Daoy (cell line): ENCODE measurements at regions not wholly inside any gene's neighbourhood (a gene's known extent, or its start where the extent isn't known, plus 50 kb on each side); places are given as distances from the start of the nearest gene placed in this dataset.
"Not testable (repeated sequence)": the region's sequence is repeated elsewhere in the genome, so short reads cannot be mapped to it uniquely, and the experiment has no call there.

Source experiments
- DNase-seq: peaks from one replicate; pipeline ENCODE4 v3.0.0-alpha.2; 2015; ENCODE audit warnings: low read depth

DNA sequence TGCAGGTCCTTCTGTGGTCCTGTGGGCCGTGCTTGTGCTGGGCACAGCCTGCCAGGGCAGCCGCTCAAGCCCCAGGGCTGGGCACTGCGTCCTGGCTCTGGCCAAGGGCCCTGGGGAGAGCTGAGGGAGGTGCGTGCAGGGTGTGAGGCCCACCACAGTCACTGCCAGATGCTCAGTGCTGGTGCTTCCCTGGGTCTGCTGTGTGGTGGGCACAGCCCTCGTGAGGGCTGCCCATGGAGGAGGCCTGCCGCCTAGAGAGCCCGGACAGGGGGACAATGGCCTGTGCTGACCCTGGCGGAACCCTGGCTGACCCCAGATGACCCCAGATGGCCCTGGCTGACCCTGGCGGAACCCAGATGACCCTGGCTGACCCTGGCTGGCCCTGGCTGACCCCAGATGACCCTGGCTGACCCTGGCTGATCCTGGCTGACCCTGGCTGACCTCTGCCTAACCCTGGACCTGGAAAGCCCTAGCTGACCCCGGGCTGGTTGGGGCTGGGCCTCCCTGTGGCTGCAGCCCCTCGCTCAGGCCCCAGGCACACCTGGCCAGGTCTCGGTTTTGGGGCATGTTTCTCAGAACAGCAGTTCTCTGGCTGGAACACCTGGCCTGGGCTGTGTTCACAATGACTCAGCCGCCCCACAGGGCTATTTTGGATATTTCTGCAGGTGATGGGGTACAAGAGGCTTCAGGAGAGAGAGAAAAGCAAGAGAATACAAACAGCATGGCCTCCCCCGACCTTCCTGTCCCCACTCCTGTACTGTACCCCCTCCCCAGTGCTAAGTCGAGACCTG, 55.4 kb downstream of the TMEM121 start:
- no peak for DNase-seq

DNA sequence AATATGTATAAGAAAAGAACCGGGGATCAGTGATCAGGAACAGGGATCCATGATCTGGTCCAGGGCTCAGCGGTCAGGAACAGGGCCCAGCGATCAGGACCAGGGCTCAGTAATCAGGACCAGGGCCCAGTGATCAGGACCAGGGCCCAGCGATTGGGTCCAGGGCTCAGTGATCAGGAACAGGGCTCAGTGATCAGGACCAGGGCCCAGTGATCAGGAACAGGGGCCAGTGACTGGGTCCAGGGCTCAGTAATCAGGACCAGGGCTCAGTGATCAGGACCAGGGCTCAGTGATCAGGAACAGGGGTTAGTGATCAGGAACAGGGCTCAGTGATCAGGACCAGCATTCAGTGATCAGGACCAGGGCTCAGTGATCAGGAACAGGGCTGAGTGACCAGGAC, 56.3 kb downstream of the TMEM121 start:
- peak; percentile 17 for DNase-seq

DNA sequence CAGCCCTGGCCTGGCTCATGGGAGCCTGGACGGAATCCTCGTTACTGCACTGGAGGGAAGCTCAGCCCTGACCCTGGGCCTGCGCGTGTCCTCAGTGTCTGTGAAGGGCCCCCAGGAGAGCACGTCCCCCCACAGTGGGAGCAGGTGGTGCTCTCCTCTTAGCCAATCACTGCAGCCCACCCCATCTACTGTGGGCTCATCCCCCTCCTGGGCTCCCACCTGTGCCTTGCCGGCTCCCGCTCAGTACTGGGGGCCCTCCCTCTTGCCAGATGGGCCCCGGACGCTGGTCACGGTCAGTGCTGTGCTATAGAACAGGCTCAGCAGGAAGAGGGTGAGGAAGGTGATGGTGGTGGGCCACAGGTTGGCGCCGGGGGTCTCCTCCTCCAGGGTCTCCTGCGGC, 57.5 kb downstream of the TMEM121 start:
- not testable (repeated sequence) for DNase-seq

DNA sequence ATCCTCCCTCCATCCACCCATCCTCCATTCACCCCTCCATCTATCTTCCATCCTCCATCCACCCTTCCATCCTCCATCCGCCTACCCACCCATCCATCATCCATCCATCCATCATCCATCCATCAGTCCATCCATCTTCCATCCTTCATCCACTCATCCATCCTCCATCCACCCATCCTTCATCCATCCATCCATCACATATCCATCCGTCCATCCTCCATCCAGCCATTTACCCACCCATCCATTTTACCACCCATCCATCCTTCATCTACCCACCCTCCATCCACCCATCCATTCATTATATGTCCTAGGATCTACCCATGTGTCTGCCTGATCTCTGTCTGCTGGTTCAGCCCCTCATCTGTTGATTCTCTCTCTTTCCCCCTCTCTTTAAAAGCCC, 58.9 kb downstream of the TMEM121 start:
- not testable (repeated sequence) for DNase-seq

DNA sequence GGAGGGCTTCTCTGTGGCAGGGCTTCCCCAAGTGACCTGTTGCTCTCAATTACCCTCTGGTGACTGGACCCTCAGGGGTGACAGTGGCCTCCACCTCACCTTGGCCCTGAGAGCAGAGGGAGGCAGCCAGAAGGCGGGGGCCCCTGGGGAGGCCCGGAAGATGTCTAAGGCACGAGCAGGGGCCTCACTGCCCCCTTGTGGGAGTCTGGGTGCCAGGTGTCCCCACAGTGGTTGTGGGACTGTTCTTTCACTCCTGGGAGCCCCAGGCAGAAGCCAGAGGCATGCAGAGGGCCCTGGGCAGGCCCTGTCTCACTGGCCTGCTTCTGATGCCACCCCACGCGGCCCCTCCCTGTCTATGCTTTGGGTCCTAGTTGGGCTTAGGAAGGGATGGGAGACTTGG, 59.3 kb downstream of the TMEM121 start:
- not testable (repeated sequence) for DNase-seq

DNA sequence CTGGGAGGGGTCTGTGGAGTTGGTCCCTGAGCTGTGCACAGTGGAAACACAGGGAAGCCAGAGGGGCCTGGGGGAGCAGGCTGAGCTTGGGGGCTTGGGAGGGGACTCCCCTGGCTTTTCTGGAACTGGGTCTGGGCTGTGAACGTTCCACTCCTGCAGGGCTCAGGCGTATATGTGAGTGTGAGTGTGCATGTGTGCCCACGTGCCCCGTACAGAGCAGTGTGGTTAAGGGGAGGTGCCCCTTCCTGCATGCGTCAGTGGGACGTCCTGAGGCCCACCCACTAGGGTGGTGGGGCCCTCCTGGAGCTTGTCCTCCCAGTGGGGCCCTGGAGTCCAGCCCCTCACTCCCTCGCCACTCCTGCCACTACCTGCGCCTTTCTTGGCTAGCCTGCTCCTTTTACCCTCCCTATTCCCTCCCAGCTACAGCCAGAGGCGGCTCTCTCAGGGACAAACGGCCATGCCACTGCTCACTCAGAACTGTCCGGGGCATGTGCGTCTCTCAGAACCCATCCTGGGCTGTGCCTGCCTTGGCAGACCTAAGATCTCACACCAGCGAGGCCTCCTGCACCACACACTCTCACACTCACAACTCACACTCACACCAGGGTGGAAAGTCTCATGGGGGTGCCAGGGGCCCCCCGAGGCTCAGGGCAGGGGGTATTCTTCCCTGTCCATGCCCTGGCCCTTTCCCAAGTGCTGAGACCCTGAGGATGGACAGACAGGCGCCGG, 59.9 kb downstream of the TMEM121 start:
- not testable (repeated sequence) for DNase-seq

DNA sequence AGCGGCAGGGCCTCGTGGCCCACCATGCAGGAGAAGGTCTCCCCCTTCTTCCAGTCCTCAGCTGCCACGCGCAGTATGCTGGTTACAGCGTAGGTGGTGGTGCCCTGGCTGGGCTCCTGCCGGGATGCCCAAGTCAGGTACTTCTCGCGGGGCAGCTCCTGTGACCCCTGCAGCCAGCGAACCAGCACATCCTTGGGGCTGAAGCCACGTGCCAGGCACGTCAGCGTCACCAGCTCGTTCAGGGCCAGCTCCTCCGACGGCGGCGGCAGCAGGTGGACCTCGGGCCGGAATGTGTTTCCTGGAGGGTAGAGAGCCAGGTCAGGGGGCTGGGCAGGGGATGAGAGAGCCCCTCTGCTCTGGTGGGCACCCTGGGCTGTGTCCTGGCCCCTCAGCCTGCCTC, 60.7 kb downstream of the TMEM121 start:
- not testable (repeated sequence) for DNase-seq

DNA sequence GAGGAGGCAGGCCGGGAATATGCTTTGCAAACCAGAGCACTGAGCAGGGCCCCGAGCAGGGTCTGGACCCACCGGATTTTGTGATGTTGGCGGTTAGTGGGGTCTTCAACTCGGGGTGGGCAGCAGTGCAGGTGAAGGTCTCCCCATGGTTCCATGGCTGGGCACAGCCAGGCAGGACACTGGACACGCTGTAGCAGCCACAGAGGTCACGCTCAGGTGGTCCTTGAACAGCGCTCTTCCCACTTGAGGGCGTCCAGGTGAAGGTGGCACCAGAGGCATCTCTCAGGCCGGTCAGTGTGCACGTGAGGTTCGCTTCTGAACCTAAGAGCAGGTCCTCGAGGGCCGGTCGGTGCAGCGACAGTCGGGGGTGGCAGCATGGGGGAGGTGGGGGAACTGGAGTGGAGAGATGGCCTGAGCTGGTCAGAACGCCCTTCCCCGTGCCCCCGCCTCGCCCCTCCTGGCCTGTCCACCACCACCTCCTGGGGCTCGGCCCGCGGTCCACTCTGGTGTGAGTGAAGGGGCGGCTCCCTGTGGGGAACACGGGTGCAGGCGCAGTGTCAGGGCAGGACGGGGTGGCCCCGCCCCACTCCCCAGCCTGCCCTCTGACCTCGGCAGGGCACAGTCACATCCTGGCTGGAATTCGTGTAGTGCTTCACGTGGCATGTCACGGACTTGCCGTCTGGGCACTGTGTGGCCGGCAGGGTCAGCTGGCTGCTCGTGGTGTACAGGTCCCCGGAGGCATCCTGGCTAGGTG, 61.3 kb downstream of the TMEM121 start:
- not testable (repeated sequence) for DNase-seq

DNA sequence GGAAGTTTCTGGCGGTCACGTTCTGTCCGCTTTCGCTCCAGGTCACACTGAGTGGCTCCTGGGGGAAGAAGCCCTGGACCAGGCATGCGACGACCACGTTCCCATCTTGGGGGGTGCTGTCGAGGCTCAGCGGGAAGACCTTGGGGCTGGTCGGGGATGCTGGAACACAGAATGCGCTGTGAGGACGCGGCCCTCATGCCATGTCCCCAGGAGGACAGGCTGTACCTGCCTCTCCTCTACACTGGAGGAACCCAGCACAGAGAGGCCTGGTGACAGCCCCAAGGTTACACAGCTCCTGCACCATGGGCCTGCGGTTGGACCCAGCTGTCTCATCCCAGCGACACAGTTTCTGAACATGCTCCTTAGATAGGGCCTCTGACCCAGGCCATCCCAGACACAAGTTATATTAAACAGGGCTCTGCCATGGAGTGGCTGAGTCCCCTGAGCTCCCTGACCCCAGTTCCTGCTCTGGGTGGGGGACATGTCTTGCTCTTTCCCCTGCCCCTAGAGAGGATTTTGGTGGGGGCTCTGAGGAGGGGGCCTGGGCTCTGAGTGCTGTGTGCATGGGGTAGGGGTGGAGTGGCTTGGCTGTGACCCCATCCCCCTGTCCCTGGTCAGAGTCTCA, 62.0 kb downstream of the TMEM121 start:
- DNase-seq = no peak

DNA sequence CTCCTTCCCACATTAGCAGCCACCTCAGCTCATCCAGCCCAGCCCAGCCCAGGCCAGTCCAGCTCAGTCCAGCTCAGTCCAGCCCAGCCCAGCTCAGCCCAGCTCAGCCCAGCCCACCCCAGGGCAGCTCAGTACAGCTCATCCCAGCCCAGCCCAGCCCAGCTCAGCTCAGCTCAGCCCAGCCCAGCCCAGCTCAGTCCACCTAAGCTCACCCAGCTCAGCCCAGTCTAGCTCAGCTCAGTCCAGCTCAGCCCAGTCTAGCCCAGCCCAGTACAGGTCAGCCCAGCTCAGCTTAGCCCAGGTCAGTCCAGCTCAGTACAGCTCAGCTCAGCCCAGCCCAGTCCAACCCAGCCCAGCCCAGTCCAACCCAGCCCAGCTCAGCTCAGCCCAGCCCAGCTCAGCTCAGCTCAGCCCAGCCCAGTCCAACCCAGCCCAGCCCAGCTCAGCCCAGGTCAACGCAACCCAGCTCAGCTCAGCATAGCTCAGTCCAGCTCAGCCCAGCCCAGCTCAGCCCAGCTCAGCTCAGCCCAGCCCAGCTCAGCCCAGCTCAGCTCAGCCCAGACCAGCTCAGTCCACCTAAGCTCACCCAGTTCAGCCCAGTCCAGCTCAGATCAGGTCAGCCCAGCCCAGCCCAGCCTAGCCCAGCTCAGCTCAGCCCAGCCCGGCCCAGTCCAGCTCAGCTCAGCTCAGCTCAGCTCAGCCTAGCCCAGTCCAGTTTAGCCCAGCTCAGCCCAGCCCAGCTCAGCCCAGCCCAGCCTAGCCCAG, 63.0 kb downstream of the TMEM121 start:
- no peak for DNase-seq

DNA sequence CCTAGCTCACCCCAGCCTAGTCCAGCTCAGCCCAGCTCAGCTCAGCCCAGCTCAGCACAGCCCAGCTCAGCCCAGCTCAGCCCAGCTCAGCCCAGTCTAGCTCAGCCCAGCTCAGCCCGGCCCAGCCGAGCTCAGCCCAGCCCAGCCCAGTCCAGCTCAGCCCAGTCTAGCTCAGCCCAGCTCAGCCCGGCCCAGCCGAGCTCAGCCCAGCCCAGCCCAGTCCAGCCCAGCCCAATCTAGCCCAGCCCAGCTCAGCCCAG, 63.5 kb downstream of the TMEM121 start:
- not testable (repeated sequence) for DNase-seq

DNA sequence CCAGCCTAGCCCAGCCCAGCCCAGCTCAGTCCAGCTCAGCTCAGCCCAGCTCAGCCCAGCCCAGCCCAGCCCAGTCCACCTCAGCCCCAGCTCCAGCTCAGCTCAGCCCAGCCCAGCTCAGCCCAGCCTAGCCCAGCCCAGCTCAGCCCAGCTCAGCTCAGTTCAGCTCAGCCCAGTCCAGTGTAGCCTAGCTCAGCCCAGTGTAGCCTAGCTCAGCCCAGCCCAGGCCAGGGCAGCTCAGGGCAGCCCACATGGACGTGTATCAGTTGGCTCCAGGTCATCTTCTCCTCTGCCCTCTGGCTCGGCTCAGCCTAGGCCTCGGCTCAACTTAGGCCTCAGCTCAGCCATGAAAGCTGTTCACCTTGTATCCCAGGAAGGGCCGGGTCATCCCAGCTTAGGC, 64.7 kb downstream of the TMEM121 start:
- no peak for DNase-seq

DNA sequence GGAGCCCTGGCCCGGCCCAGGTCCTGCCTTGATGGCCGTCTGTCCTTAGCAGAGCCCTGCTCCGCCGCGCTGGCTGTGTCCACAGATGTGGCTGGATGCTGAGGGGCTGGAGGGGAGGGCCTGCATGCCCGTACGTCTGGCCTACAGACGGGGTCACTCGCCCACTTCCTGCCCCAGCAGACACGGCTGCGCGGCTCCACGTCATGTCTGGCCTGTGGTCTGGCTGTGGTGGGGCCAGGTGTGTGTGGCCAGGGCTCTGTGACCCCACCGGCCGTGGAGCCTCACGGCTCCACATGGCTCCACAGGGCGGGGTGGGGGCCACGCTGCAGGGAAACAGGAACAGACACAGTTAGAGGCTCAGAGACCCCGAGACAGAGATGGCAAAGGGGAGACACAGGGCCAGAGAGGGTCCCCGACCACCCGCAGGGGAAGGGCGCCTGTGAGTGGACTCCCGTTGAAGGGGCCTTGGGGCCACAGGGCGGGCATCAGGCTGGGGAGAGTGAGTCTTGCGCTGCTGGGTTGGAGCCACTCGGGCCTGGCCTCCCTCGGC, 65.5 kb downstream of the TMEM121 start:
- DNase-seq = not testable (repeated sequence)

DNA sequence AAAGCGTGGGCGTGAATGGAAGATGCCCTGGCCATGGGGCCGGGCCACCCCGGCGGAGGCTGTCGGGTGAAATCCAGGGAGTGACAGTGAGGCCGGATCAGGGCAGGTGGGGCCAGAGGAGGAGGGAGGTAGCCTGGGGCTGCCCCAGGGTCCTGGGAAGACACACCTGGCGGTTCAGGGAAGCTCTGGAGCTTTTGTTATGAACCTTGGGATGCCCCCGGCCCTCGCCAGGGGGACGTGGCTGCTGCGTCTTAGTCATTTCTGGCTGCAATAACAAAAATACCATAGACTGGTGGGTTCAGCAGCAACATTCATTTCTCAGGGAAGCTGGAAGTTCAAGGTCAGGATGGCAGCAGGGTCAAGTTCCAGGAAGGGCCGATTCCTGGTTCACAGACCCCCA, 66.3 kb downstream of the TMEM121 start:
- DNase-seq = not testable (repeated sequence)

DNA sequence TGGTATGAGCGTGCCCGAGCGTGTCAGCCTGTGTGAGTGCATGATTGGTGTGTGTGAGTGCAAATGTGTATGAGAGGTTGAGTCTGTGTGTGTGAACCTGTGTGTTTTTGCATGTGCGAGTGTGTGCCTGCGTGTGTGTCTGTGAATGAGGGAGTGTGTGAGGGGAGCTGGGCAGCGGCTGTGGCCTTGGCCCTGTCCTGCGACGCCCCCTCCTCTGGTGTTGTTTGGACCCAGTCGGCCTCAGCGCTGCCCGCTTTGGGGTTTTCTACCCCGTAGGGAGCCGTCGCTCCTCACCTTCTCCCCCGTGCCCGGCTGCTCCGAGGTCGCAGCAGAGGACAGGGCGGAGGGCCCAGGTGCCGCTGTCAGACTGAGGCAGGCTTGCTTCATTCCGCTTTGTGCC, 69.0 kb downstream of the TMEM121 start:
- DNase-seq = not testable (repeated sequence)

DNA sequence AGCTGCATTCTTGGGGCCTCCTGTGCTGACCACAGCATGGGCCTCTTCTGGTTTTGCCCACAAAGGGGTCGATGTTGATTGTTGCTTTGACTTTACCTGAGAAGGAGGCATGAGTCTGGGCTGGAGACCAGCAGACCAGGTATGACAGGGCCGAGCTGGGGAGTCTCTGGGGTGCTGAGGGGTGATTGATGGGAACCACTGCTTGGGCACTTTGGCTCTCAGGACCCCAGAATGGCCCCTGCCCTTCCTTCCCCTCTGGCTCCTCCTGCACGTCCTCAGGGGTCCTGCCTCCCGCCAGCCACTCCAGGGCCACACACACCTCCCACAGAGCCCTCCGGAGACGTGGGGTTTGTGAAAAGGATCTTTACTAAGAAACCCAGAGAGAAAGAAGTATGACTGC, 70.0 kb downstream of the TMEM121 start:
- DNase-seq = not testable (repeated sequence)

DNA sequence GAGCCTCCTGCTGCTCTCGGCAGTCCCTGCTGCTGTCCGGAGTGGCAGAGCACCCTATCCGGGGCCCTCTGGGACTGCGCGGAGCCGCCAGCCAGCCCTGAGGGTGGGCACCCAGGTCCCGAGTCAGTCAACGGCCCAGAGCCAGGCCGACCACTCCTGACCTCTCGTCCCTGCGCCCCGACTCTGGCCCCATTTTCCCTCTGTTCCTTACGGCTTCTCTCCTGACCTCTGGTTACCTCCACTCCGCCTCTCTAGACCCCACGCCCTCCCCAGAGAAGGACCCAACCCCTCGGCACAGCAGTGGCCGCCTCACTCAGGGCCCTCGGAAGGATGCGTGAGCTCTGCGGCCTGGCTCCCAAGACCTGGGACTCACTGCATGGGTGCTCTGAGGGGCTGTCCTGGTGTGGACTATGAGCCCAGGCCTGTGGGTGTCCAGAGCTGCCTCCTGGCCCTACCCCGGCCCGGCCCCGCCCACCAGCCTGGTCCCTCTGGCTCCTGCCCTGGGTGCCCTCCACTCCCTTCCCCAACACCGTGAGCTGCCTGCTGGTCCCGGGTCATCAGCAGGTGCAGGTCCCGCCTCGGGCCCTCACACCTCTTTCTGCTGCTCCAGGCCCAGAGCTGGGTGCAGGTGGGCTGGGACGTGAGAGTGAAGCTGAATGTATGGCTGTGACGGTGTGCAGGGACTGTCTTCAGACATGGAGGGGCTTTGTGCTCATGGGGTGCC, 71.8 kb downstream of the TMEM121 start:
- not testable (repeated sequence) for DNase-seq

DNA sequence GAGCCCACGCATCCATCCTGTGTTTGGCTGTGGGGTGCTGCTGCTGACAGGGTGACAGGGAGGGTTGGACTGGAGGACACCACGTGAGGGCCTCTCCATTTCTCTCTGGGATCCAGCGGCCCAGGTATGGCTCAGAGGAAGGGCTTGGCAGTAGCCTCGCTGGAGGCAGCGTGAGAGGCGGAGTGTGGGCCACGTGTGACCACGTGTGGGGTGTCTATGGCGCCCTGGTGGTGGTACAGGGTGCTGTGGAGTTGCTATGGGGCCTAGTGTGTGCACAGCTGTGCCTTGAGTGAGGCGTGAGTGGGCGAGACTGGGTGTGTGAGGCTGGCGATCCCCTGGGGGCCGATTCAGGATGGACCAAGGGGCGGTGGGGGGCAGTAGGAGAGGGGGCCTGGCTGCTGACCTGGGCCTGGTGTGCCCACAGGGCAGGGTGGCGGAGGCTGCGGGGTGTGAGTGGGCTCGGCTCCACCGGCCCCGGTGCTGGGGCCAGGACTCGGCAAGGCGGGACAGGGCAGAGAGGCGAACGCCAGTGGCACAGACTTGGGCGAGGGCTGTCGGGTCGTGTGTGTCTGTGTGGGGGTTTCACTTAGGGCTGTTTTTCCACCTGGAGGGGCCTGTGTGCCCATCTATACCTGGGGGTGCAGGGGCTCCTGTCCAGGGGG, 72.7 kb downstream of the TMEM121 start:
- DNase-seq = not testable (repeated sequence)

DNA sequence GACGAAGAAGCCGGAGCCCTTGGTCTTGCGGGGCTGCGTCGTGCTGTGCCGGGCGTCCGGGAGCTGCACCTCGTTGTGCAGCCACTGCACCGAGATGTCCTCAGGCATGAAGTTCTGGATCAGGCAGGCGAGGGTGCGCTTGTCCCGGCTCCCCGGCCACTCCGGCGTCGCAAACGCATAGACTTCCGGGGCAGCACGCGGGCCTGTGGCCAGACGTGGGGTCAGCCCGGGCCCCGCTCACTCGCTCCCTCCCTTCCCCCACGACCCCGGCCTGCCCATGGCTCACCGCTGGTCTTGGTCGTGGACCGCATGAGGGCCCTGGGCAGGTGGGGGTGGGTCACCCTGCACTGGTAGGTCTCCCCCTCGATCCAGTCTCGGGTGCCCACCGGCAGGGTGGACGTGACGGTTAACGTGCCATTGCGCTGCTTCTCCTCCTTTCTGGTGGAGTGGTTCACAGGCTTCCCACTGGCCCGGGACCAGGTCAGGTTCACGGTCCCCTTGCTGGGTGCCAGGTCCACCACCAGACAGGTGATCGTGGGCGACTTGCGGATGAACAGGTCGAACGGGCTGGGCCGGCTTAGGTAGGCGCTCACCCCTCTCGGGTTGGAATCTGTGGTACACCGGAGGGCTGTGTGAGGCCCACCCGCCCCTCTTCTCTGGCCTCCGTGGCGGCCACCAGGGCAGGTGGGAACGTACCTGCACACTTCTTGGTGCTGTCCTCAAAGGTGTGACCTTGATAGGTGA, 74.0 kb downstream of the TMEM121 start:
- DNase-seq = not testable (repeated sequence)
